RWPE2 (cell line): ENCODE measurements at regions not wholly inside any gene's neighbourhood (a gene's known extent, or its start where the extent isn't known, plus 50 kb on each side); places are given as distances from the start of the nearest gene placed in this dataset.

ENCODE experiments used
- ATAC-seq: fragments of 200-7000 bp; cut with Tn5 transposase; 3 replicates; pipeline ENCODE4 v1.9.1; 2021; ENCODE audit warnings: low read depth
- DNase-seq: peaks from one replicate; pipeline ENCODE4 v3.0.0-alpha.2; 2020; ENCODE audit warnings: low spot score
- H3K27ac ChIP-seq: fragments of 450-650 bp; 2 replicates; pipeline ENCODE4 v1.5.1; 2017; ENCODE audit warnings: mild to moderate bottlenecking; ENCODE audit not compliant: poor library complexity, severe bottlenecking
- H3K27me3 ChIP-seq: fragments of 250-450 bp; sonication (Bioruptor Pico); 2 replicates; pipeline ENCODE4 v1.5.1; 2021; ENCODE audit warnings: mild to moderate bottlenecking, moderate library complexity; ENCODE audit not compliant: insufficient read depth, poor library complexity, severe bottlenecking
- H3K36me3 ChIP-seq: fragments of 250-450 bp; sonication (Bioruptor Pico); 2 replicates; pipeline ENCODE4 v1.5.1; 2020; ENCODE audit warnings: low read depth, mild to moderate bottlenecking, moderate library complexity
- H3K4me1 ChIP-seq: fragments of 250-450 bp; sonication (Bioruptor Pico); 2 replicates; pipeline ENCODE4 v1.5.1; 2021; ENCODE audit warnings: mild to moderate bottlenecking, moderate library complexity; ENCODE audit not compliant: insufficient read depth, poor library complexity, severe bottlenecking
- H3K4me3 ChIP-seq: fragments of 250-450 bp; sonication (Bioruptor Pico); 2 replicates; pipeline ENCODE4 v1.5.1; 2021; ENCODE audit warnings: mild to moderate bottlenecking, moderate library complexity; ENCODE audit not compliant: severe bottlenecking
- H3K9me3 ChIP-seq: fragments of 250-450 bp; sonication (Bioruptor Pico); 2 replicates; pipeline ENCODE4 v1.5.1; 2021; ENCODE audit warnings: mild to moderate bottlenecking, moderate library complexity; ENCODE audit not compliant: severe bottlenecking
- CTCF ChIP-seq: fragments of 450-650 bp; IDR thresholded peaks from one replicate; pipeline ENCODE4 v1.5.1; 2017; ENCODE audit warnings: mild to moderate bottlenecking, moderate library complexity; ENCODE audit not compliant: poor library complexity, severe bottlenecking

- TF ChIP-seq CTCF: no peak
- Histone ChIP-seq H3K36me3 (no peaks in the 10 kb centered on the region), H3K4me3 (no peak overlapping the region), H3K27me3 (no peaks in the 10 kb centered on the region), H3K27ac (no peak overlapping the region), H3K4me1 (peaks cover 7% of the 10 kb centered on the region), H3K9me3 (no peaks in the 10 kb centered on the region)
- DNase-seq: no peak
- ATAC-seq: no peak
Measured at GRCh38 chr4:53705972-53706371, 114.7 kb upstream of the LNX1 start.

GRCh38 chr4:53705151-53705764 lies 114.0 kb upstream of the LNX1 start:
- no peaks in the 10 kb centered on the region for H3K36me3 ChIP-seq
- no peak overlapping the region for H3K4me3 ChIP-seq
- ATAC-seq: no peak
- peaks cover 7% of the 10 kb centered on the region for H3K4me1 ChIP-seq
- no peak overlapping the region for H3K27ac ChIP-seq
- H3K27me3 ChIP-seq: no peaks in the 10 kb centered on the region
- no peaks in the 10 kb centered on the region for H3K9me3 ChIP-seq
- DNase-seq: no peak
- TF ChIP-seq CTCF: no peak

GRCh38 chr4:53704329-53704728 lies 113.0 kb upstream of the LNX1 start:
- DNase-seq: no peak
- no peak for TF ChIP-seq CTCF

GRCh38 chr4:53703267-53703655 lies 112.0 kb upstream of the LNX1 start:
- no peak for ATAC-seq
- H3K9me3 ChIP-seq: no peaks in the 10 kb centered on the region
- no peaks in the 10 kb centered on the region for H3K36me3 ChIP-seq
- no peak overlapping the region for H3K4me3 ChIP-seq
- H3K27me3 ChIP-seq: no peaks in the 10 kb centered on the region
- no peak for DNase-seq
- no peak for TF ChIP-seq CTCF
- peaks cover 7% of the 10 kb centered on the region for H3K4me1 ChIP-seq
- peak overlapping the region; percentile 42 for H3K27ac ChIP-seq

More at GRCh38 chr4:53704329-53704728, 113.0 kb upstream of the LNX1 start:
- no peak overlapping the region for H3K27ac ChIP-seq
- H3K4me3 ChIP-seq: no peak overlapping the region
- no peaks in the 10 kb centered on the region for H3K36me3 ChIP-seq
- no peaks in the 10 kb centered on the region for H3K27me3 ChIP-seq
- no peaks in the 10 kb centered on the region for H3K9me3 ChIP-seq
- no peak for ATAC-seq
- peaks cover 7% of the 10 kb centered on the region for H3K4me1 ChIP-seq
